Activated T-helper 1 cell treated with anti-CD3 and anti-CD28 coated beads, Interleukin-12 subunit alpha, Interleukin-12 subunit beta, Interleukin-2, Interleukin-4 antibody, amounts not matched to agents 30 ng/mL and 10 ng/mL and 1 ng/mL, durations not matched to agents 14 hours and 24 hours and 36 hours (primary cell): ENCODE measurements at regions not wholly inside any gene's neighbourhood (a gene's known extent, or its start where the extent isn't known, plus 50 kb on each side); places are given as distances from the start of the nearest gene placed in this dataset.

Source experiments
- DNase-seq: peaks from one replicate; pipeline ENCODE4 v3.0.0; 2021; ENCODE audit warnings: low spot score
- H3K27ac Mint-ChIP-seq: one replicate; pipeline ENCODE4 v1.8.0; 2021; ENCODE audit warnings: mild to moderate bottlenecking, mixed read lengths
- H3K27me3 Mint-ChIP-seq: one replicate; pipeline ENCODE4 v1.8.0; 2022; ENCODE audit warnings: mild to moderate bottlenecking, moderate library complexity, mixed read lengths; ENCODE audit not compliant: insufficient read depth
- H3K36me3 Mint-ChIP-seq: one replicate; pipeline ENCODE4 v1.8.0; 2021; ENCODE audit warnings: low read depth, mixed read lengths
- H3K4me1 Mint-ChIP-seq: one replicate; pipeline ENCODE4 v1.8.0; 2021; ENCODE audit warnings: low read depth, mixed read lengths
- H3K4me3 Mint-ChIP-seq: one replicate; pipeline ENCODE4 v1.8.0; 2021; ENCODE audit warnings: mild to moderate bottlenecking, moderate library complexity, mixed read lengths
- H3K9me3 Mint-ChIP-seq: one replicate; pipeline ENCODE4 v1.8.0; 2021; ENCODE audit warnings: mixed read lengths
- intact Hi-C: fragments of 100-400 bp; cut with micrococcal nuclease; formaldehyde crosslinking; loops from one replicate; pipeline ENCODE4 v1.15.1; 2024

DNA sequence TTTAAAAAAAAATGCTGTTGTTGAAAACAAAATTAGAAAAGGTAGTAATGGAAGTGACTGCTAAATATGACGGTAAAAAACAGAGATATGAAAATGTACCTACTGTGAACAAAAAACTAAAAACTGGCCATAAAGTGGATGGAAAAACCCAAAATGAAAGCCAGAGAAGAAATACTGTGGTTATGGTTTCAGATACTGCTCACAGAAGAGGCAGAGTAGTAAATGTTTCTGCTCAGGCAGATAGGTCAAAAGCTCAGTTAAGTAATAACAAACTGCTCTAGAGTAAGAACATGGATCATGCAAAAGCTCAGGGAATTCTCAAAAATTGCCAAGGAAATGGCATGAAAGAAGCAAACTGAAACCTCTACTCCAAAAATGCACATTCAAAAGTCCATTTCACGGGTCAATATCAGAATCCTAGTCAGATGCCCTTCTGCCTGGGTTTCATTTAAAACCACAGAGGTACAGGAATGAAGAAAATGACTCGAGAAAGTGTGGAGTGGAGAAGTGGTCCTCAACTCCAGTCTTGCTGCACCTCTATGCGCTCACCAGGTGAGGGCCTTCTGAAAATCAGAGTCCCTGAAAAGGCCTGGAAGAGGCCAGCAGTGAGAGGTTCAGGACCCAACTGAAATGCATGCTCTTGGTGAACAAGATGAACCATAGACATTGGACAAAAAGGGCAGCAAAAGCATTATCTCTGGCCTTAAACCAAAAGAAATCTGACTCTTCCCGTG, 315.0 kb upstream of the SPRY2 start:
- Mint-ChIP-seq H3K27ac (no peak overlapping the region), H3K4me3 (no peak overlapping the region), H3K4me1 (no peaks in the 10 kb centered on the region), H3K27me3 (no peaks in the 10 kb centered on the region), H3K9me3 (peaks cover 10% of the 10 kb centered on the region), H3K36me3 (no peaks in the 10 kb centered on the region)
- intact Hi-C loops = no loop called here
- DNase-seq = no peak

DNA sequence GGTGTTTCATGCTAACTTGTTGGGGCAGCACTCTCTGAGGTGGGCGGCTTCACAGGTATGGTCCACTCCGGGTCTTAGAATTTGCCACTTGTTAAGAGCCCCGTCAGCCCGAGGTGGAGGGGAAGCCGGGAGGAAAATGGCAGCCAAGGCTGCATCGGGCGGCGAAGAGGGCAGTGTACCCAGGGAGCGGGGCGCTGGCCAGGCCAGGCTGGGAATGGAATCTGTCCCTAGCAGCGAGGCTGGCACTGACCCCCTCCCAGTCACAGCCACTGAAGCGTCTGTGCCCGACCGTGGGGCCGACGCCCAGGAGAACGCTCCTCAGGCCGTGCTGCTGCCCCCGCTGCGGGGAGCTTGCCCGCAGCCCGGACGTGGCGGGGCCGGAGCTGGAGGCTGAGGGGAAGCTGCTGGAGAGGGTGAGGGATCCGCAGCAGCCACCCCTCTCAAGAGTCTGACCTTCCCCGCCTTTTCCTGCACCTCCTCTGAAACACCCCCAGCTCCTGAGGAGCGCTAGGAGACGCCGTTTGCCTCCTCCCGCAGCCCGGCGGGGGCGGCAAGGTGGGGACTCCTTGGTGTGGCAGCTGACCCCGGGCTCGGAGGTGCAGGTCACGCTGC, 313.8 kb upstream of the SPRY2 start:
- no peaks in the 10 kb centered on the region for H3K36me3 Mint-ChIP-seq
- no peaks in the 10 kb centered on the region for H3K27me3 Mint-ChIP-seq
- H3K4me3 Mint-ChIP-seq = no peak overlapping the region
- DNase-seq = no peak
- H3K4me1 Mint-ChIP-seq = no peaks in the 10 kb centered on the region
- H3K27ac Mint-ChIP-seq = no peak overlapping the region
- intact Hi-C loops = no loop called here
- peaks cover 10% of the 10 kb centered on the region for H3K9me3 Mint-ChIP-seq

- Mint-ChIP-seq H3K4me3 (no peak overlapping the region), H3K27ac (no peak overlapping the region), H3K4me1 (no peaks in the 10 kb centered on the region), H3K9me3 (no peaks in the 10 kb centered on the region), H3K36me3 (no peaks in the 10 kb centered on the region), H3K27me3 (no peaks in the 10 kb centered on the region)
- DNase-seq = no peak
- intact Hi-C loops = no loop called here
Measured at GRCh38 chr13:80649274-80649673, 308.3 kb upstream of the SPRY2 start.

DNA sequence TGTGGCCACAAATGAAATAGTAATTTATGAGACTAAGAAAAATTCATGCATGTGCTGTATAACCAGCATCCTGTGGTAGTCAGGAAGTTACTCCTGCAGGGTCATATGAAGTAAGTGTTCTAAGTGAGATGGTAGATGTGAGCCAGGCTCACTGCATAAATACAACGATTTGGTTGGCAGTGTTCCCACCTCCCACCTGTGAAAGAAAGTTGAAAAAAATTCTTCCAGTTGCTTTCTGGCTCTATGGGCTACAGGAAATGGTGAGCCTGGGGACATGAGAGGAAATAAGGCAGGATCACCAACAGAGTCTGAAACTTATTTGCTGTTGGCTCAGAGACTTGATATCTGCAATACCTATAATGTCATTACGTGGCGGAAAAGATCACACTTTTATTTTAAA, 301.7 kb upstream of the SPRY2 start:
- peaks cover 4% of the 10 kb centered on the region for H3K9me3 Mint-ChIP-seq
- H3K27me3 Mint-ChIP-seq = no peaks in the 10 kb centered on the region
- H3K4me1 Mint-ChIP-seq = no peaks in the 10 kb centered on the region
- H3K36me3 Mint-ChIP-seq = no peaks in the 10 kb centered on the region
- no peak overlapping the region for H3K4me3 Mint-ChIP-seq
- intact Hi-C loops = no loop called here
- no peak for DNase-seq
- no peak overlapping the region for H3K27ac Mint-ChIP-seq

DNA sequence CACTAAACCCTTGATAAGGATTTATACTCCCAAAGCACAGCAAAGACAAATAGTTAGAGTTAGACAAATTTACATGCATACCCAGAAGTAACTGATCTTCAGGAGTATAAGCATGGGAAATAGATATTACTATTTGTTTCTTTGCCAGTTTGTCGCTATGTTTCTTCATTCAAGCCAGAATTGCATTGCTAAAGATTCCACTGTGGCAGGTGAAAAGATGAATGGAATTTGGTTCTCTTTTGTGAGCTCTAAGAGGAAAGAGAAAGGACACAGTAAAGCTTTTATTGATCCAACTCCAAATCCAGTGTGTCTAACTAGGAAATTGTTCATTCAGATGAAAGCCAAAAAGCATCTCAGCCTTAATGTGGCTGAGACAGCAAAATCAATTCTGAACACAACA, 292.3 kb upstream of the SPRY2 start:
- Mint-ChIP-seq H3K36me3 (no peaks in the 10 kb centered on the region), H3K4me3 (no peak overlapping the region), H3K9me3 (no peaks in the 10 kb centered on the region), H3K4me1 (no peaks in the 10 kb centered on the region), H3K27me3 (no peaks in the 10 kb centered on the region), H3K27ac (no peak overlapping the region)
- DNase-seq = no peak
- intact Hi-C loops = no loop called here

GRCh38 chr13:80630685-80631121, 289.8 kb upstream of the SPRY2 start:
- H3K4me1 Mint-ChIP-seq = no peaks in the 10 kb centered on the region
- H3K4me3 Mint-ChIP-seq = no peak overlapping the region
- no peak for DNase-seq
- no peaks in the 10 kb centered on the region for H3K36me3 Mint-ChIP-seq
- H3K27ac Mint-ChIP-seq = no peak overlapping the region
- intact Hi-C loops = no loop called here
- no peaks in the 10 kb centered on the region for H3K9me3 Mint-ChIP-seq
- H3K27me3 Mint-ChIP-seq = no peaks in the 10 kb centered on the region

DNA sequence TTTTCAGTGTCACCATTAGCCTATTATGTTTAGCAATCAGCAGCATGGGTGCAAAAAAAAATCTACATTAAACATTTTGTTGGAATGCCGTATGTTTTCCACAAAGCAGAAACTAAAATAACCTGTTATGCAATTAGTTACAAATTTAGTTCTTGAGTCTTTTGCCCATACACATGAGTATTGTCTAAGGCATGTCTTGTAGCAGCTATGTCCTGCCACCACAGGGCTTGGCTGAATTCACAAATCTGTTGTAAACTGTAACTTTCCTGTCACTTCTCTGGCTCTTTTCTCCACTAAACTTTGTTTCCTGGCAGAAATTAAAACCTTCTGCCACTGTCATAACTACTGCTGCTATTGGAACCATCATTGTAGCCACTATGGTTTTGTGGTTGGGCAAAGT, 277.9 kb upstream of the SPRY2 start:
- Mint-ChIP-seq H3K9me3 (no peaks in the 10 kb centered on the region), H3K27me3 (no peaks in the 10 kb centered on the region), H3K4me3 (no peak overlapping the region), H3K4me1 (no peaks in the 10 kb centered on the region), H3K36me3 (no peaks in the 10 kb centered on the region), H3K27ac (no peak overlapping the region)
- no peak for DNase-seq
- intact Hi-C loops = no loop called here

- no peaks in the 10 kb centered on the region for H3K27me3 Mint-ChIP-seq
Measured at GRCh38 chr13:80612804-80613203, 271.9 kb upstream of the SPRY2 start.

GRCh38 chr13:80611310-80611709, 270.4 kb upstream of the SPRY2 start:
- Mint-ChIP-seq H3K27me3 (no peaks in the 10 kb centered on the region), H3K4me1 (no peaks in the 10 kb centered on the region), H3K4me3 (no peak overlapping the region), H3K36me3 (no peaks in the 10 kb centered on the region), H3K27ac (no peak overlapping the region), H3K9me3 (peaks cover 6% of the 10 kb centered on the region)
- intact Hi-C loops = no loop called here
- no peak for DNase-seq

More at GRCh38 chr13:80612804-80613203, 271.9 kb upstream of the SPRY2 start:
- Mint-ChIP-seq H3K4me1 (no peaks in the 10 kb centered on the region), H3K36me3 (no peaks in the 10 kb centered on the region), H3K4me3 (no peak overlapping the region), H3K9me3 (no peaks in the 10 kb centered on the region), H3K27ac (no peak overlapping the region)
- DNase-seq = no peak
- intact Hi-C loops = no loop called here

DNA sequence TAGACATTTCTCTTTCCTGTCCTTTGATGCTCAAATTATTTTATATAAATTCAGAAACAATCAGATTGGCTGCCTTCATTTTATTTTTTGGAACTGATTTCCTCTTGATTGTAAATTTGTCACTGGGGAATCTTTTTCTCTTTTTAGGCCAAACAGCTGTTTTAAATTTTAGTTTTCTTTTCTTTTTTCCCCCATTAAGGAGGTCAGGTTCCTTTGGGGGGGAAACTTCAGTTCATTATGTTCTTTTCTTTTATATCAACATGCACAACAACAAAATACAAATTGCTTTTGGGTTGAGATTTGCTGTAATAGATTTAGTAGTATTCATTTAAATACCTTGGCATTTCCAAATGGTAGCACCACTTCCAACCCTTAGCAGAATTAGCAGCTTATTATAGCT, 264.8 kb upstream of the SPRY2 start:
- intact Hi-C loops = no loop called here
- H3K27me3 Mint-ChIP-seq = no peaks in the 10 kb centered on the region
- H3K9me3 Mint-ChIP-seq = peaks cover 6% of the 10 kb centered on the region
- H3K27ac Mint-ChIP-seq = no peak overlapping the region
- H3K36me3 Mint-ChIP-seq = no peaks in the 10 kb centered on the region
- no peaks in the 10 kb centered on the region for H3K4me1 Mint-ChIP-seq
- no peak for DNase-seq
- H3K4me3 Mint-ChIP-seq = no peak overlapping the region

- no peak for DNase-seq
- H3K27ac Mint-ChIP-seq = no peak overlapping the region
- H3K4me1 Mint-ChIP-seq = no peaks in the 10 kb centered on the region
- no peaks in the 10 kb centered on the region for H3K36me3 Mint-ChIP-seq
- H3K27me3 Mint-ChIP-seq = no peaks in the 10 kb centered on the region
- peaks cover 10% of the 10 kb centered on the region for H3K9me3 Mint-ChIP-seq
- intact Hi-C loops = no loop called here
- H3K4me3 Mint-ChIP-seq = no peak overlapping the region
Measured at GRCh38 chr13:80605011-80605410, 264.1 kb upstream of the SPRY2 start.

GRCh38 chr13:80604098-80604497, 263.2 kb upstream of the SPRY2 start:
- intact Hi-C loops = no loop called here
- DNase-seq = no peak
- no peaks in the 10 kb centered on the region for H3K4me1 Mint-ChIP-seq
- no peaks in the 10 kb centered on the region for H3K36me3 Mint-ChIP-seq
- H3K4me3 Mint-ChIP-seq = no peak overlapping the region
- peaks cover 10% of the 10 kb centered on the region for H3K9me3 Mint-ChIP-seq
- H3K27me3 Mint-ChIP-seq = no peaks in the 10 kb centered on the region
- no peak overlapping the region for H3K27ac Mint-ChIP-seq

GRCh38 chr13:80603351-80603750, 262.4 kb upstream of the SPRY2 start:
- intact Hi-C loops = no loop called here
- Mint-ChIP-seq H3K4me1 (no peaks in the 10 kb centered on the region), H3K27ac (no peak overlapping the region), H3K36me3 (no peaks in the 10 kb centered on the region), H3K4me3 (no peak overlapping the region), H3K27me3 (no peaks in the 10 kb centered on the region), H3K9me3 (peaks cover 10% of the 10 kb centered on the region)
- no peak for DNase-seq

GRCh38 chr13:80599765-80600164, 258.8 kb upstream of the SPRY2 start:
- peaks cover 4% of the 10 kb centered on the region for H3K9me3 Mint-ChIP-seq
- H3K4me3 Mint-ChIP-seq = no peak overlapping the region
- H3K27ac Mint-ChIP-seq = no peak overlapping the region
- H3K27me3 Mint-ChIP-seq = no peaks in the 10 kb centered on the region
- H3K4me1 Mint-ChIP-seq = no peaks in the 10 kb centered on the region
- DNase-seq = no peak
- H3K36me3 Mint-ChIP-seq = no peaks in the 10 kb centered on the region
- intact Hi-C loops = no loop called here
